G401.6 (cell line): ENCODE measurements at regions not wholly inside any gene's neighbourhood (a gene's known extent, or its start where the extent isn't known, plus 50 kb on each side); places are given as distances from the start of the nearest gene placed in this dataset.

Experiments used
- FAIRE-seq: peaks from 2 replicates; lab custom pipeline; 2012; peaks lifted over from hg19 to GRCh38; lab: Jason Lieb, UNC

- FAIRE-seq = no peak
Observed at GRCh38 chr1:163745204-163745603, 423.4 kb downstream of the NUF2 start.

GRCh38 chr1:163747261-163747660, 425.5 kb downstream of the NUF2 start:
- FAIRE-seq = no peak

GRCh38 chr1:163747855-163748254, 426.1 kb downstream of the NUF2 start:
- FAIRE-seq = no peak

- FAIRE-seq = no peak
Observed at GRCh38 chr1:163758977-163759670, 437.4 kb downstream of the NUF2 start.

- no peak for FAIRE-seq
Observed at GRCh38 chr1:163761898-163762297, 440.1 kb downstream of the NUF2 start.

- FAIRE-seq = no peak
Observed at GRCh38 chr1:163766257-163766918, 444.6 kb downstream of the NUF2 start.

- no peak for FAIRE-seq
Observed at GRCh38 chr1:163768576-163768975, 446.8 kb downstream of the NUF2 start.

- FAIRE-seq = no peak
Observed at GRCh38 chr1:163770265-163770664, 448.5 kb downstream of the NUF2 start.

- no peak for FAIRE-seq
Observed at GRCh38 chr1:163771637-163772036, 449.9 kb downstream of the NUF2 start.

GRCh38 chr1:163772246-163772645, 450.5 kb downstream of the NUF2 start:
- no peak for FAIRE-seq

- FAIRE-seq = no peak
Observed at GRCh38 chr1:163773396-163773795, 451.6 kb downstream of the NUF2 start.

GRCh38 chr1:163774401-163774945, 452.7 kb downstream of the NUF2 start:
- no peak for FAIRE-seq

GRCh38 chr1:163774978-163775620, 453.3 kb downstream of the NUF2 start:
- no peak for FAIRE-seq

GRCh38 chr1:163777205-163777604, 455.5 kb downstream of the NUF2 start:
- FAIRE-seq = no peak

GRCh38 chr1:163781146-163781545, 459.4 kb downstream of the NUF2 start:
- FAIRE-seq = no peak

GRCh38 chr1:163785868-163786405, 464.2 kb downstream of the NUF2 start:
- FAIRE-seq = no peak

GRCh38 chr1:163789911-163790310, 468.2 kb downstream of the NUF2 start:
- no peak for FAIRE-seq

- no peak for FAIRE-seq
Observed at GRCh38 chr1:163794551-163794950, 472.8 kb downstream of the NUF2 start.

GRCh38 chr1:163796394-163796821, 474.7 kb downstream of the NUF2 start:
- no peak for FAIRE-seq

- FAIRE-seq = no peak
Observed at GRCh38 chr1:163797816-163798215, 476.1 kb downstream of the NUF2 start.

- no peak for FAIRE-seq
Observed at GRCh38 chr1:163799190-163799805, 477.5 kb downstream of the NUF2 start.

- no peak for FAIRE-seq
Observed at GRCh38 chr1:163807331-163808049, 485.7 kb downstream of the NUF2 start.
